GM19043 (cell line): ENCODE measurements at regions not wholly inside any gene's neighbourhood (a gene's known extent, or its start where the extent isn't known, plus 50 kb on each side); places are given as distances from the start of the nearest gene placed in this dataset.
"Not testable (repeated sequence)": the region's sequence is repeated elsewhere in the genome, so short reads cannot be mapped to it uniquely, and the experiment has no call there.

ENCODE experiments used
- ATAC-seq: cut with Tn5 transposase; IDR thresholded peaks from one replicate; pipeline ENCODE4 v1.9.1; 2021; ENCODE audit warnings: low read depth; ENCODE audit not compliant: unreplicated experiment

- ATAC-seq: no peak
Measured at GRCh38 chrX:4622486-4623167, 909.2 kb upstream of the PRKX start.

DNA sequence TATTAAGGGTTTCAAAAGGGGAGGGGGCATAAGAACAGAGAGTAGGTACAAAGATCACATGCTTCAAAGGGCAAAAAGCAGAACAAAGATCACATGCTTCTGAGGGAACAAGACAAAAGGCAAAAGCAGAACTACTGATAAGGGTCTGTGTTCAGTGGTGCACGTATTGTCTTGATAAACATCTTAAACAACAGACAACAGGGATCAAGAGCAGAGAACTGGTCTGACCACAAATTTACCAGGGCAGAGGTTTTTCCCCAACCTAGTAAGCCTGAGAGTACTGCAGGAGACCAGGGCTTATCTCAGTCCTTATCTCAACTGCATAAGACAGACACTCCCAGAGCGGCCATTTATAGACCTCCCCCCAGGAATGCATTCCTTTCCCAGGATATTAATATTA is 900.2 kb upstream of the PRKX start:
- ATAC-seq: not testable (repeated sequence)

- no peak for ATAC-seq
Measured at GRCh38 chrX:4588893-4589292, 875.4 kb upstream of the PRKX start.

GRCh38 chrX:4588466-4588865 is 875.0 kb upstream of the PRKX start:
- no peak for ATAC-seq

DNA sequence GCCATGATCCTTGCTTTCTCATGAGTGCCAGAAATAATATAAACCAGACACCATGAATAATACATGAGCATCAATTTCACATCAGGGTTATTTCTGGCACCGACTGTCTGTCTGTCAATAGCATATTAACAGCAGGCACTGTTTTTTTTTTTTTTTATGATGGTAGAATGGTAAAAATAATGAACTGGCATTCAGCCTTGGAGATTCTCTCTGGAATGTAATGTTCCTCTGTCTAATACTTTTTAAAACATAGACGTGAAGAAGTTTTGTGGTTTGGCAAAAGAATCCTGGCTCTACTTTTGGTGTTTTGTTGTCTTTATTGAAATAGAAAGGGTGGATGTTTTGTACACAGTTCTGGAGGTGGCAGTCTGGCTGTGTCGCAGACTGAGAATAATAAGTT is 874.6 kb upstream of the PRKX start:
- ATAC-seq: no peak

DNA sequence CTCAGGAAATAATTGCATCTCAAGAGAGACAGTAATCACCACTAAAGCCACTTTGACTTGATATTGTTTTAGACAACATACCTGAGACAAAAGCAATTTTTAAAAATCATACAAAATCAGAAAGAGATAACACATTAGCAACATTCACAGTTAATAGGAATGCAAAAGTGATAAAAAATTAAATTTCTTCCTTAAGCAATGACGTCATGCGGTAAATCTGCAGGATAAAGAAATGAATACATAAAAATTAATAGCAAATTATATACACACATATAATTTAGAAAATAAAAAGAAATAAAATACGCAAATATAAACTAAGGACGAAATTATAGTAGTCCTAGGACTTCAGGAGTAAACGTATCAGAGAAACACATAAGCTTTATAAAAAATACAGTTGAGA is 866.5 kb upstream of the PRKX start:
- no peak for ATAC-seq

GRCh38 chrX:4579480-4579879 is 866.0 kb upstream of the PRKX start:
- ATAC-seq: no peak

DNA sequence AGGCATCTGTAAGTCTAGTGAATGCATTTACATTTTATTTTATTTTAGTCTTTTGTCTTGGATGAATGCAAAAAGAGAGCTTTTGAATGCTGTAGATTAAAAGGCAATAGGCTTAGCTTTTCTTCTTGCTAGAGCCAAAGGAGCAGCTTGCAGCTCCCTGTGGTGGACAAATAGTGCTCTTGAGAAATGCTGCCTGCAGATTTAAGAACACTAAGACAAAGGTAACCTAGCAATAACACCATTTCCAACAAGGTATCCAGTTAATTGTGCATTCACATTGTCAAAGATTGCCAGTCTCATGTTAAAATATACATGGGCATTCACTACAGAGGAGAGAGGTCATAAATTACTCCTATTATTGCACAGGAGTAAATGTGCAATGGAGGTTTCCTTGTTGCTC is 859.2 kb upstream of the PRKX start:
- ATAC-seq: no peak

DNA sequence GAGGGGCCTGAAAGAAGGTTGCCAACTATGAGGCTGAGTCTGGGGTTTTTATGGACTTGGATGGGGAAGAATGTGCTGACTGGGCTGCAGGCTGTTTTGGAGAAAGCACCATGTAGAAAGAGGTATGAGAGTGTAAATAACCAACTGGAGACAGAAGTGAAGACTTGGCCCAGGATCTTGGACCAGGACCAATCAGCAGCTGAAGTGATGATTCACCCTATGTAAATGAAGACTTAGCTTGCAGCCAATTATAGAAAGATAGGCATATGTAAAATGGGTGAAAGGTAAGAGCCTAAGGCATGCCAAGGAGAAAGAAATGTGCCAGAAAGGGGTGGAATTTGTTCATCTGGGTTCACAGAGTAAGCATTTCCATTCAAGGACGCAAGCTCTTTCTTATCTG is 856.7 kb upstream of the PRKX start:
- ATAC-seq: no peak

DNA sequence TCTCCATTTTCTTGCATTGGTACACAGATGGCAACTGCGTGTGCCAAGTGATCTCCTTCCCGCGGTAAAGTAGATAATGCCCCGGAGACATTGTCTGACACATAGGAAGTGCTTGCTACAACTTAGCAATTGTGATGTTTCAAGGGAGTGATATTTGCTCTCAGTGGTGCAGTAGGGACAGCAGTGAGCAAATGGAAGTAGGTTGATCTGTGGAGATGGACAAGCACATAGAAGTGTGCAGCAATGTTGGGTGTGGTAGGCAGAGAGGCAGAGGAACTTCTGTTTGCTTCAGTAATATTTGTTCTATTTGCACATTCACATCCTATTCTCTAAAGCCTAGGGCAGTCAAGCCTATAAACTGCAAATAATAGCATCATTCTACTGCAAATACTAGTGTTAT is 846.7 kb upstream of the PRKX start:
- ATAC-seq: no peak

DNA sequence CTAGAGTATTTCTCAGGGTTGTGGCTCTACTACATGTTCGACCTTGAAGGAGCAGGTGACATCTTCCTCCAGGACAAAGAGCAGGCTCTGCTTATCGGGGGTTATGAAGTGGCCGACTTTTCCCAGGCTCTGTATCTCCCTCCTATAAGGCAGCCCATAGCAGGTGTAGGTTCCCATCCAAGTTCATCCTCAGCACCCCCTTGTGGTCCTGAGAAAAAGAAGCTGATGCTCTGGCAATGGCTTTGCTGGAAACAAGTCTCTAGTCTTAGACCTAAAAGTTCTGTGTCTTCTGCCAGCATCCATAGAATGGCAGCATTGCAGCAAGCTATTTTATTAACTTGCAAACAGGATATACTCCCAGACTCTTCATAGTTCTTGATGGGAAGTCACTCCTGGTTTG is 836.6 kb upstream of the PRKX start:
- no peak for ATAC-seq

GRCh38 chrX:4547213-4547836 is 833.9 kb upstream of the PRKX start:
- ATAC-seq: no peak

DNA sequence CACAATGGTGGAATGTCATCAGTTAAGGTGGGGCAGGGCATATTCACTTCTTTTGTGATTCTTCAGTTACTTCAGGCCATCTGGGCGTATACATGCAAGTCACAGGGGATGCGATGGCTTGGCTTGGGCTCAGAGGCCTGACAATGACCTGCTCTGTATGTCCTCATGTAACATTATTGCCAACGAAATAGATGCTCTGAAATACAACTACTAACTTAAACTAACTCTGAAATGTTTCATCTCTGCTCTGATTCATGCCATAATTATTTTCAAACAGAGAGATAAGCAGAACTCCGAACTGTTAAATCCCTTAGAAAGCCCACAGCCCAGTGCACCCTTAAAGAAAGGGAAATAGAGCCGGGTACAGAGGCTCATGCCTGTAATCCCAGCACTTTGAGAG is 832.7 kb upstream of the PRKX start:
- not testable (repeated sequence) for ATAC-seq

DNA sequence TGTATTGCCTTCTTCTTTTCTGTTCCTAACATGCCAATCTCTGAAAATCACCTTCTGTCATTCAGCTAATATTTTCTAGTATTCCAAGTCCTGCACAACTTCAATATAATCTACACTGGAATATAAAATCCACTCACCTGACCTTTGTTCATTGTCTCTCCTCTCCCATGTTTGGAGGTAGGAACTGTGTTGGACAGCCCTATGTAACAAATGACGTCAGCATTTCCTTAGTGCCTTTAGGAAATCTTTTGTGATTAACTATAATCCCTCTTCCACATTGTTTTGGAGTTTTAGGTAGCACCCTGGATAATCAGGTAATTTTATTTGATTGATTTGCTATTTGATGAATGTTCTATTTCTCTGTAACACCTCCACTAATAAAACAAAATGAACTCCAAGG is 814.8 kb upstream of the PRKX start:
- no peak for ATAC-seq

DNA sequence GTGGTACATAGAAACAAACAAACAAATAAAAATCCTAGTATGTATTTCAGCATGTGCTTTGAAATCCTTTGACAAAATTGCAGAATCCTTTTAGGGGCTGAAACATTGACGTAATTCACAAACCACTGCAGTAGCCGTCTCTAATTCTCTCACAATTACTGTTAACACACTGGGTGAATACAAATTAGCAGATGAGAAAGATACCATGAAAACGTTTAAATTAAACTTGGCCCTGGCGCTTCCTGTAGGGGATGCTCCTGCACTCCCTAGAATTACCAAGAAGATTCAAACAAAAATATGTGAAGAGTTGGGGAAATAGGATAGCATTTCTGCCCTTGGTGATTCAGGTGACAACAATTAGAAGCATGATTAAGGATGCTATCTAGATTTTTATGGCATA is 772.5 kb upstream of the PRKX start:
- no peak for ATAC-seq

DNA sequence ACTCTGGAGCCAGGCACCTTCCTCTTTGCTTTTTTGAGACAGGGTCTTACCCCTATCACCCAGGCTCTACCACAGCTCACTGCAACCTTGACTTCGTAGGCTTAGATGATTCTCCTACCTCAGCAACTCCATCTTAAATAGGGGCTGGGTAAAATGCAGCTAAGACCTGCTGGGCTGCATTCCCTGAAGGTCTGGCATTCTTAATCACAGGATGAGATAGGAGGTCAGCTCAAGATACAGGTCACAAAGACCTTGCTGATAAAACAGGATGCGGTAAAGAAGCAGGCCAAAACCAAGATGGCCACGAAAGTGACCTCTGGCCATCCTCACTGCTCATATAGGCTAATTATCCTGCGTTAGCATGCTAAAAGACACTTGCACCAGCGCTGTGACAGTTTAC is 770.8 kb upstream of the PRKX start:
- no peak for ATAC-seq

- no peak for ATAC-seq
Measured at GRCh38 chrX:4451591-4451990, 738.1 kb upstream of the PRKX start.

GRCh38 chrX:4450177-4450576 is 736.7 kb upstream of the PRKX start:
- no peak for ATAC-seq

GRCh38 chrX:4435905-4436304 is 722.5 kb upstream of the PRKX start:
- ATAC-seq: no peak

GRCh38 chrX:4397471-4397870 is 684.0 kb upstream of the PRKX start:
- no peak for ATAC-seq

- no peak for ATAC-seq
Measured at GRCh38 chrX:4382273-4382672, 668.8 kb upstream of the PRKX start.

DNA sequence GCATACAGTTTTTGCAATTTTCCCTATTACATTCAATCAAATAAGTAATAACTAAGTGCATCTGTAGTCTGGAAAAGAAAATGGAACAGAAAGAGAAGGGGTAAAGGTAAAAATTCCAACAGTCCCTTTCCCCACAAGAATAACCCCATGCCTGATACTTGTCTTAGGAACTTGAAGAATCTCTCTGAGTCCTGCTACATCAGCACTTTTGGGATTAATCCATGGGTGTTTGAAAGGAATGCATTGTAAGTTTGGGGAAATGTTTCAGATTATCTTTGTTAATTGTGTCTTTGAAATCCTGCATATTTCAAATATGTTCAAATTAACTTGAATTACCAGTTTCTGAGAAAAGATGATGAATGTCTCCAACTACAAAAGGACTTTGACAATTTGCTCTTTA is 667.3 kb upstream of the PRKX start:
- no peak for ATAC-seq

DNA sequence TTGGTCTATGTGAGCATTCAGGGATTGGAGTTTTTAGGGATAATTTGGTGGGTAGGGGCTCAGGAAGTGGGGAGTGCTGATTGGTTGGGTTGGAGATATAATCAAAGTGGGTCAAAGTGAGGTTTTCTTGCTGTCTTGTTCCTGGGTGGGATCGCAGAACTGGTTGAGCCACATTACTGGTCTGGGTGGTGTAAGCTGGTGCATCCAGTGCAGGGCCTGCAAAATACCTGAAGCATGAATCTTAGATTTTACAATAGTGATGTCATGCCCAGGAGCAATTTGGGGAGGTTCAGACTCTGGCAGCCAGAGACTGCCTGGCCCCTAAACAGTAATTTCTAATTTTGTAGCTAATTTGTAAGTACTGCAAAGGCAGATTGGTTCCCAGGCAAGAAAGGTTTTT is 665.6 kb upstream of the PRKX start:
- ATAC-seq: no peak
